ENCODE measurements at regions not wholly inside any gene's neighbourhood (a gene's known extent, or its start where the extent isn't known, plus 50 kb on each side); places are given as distances from the start of the nearest gene placed in this dataset.

DNA sequence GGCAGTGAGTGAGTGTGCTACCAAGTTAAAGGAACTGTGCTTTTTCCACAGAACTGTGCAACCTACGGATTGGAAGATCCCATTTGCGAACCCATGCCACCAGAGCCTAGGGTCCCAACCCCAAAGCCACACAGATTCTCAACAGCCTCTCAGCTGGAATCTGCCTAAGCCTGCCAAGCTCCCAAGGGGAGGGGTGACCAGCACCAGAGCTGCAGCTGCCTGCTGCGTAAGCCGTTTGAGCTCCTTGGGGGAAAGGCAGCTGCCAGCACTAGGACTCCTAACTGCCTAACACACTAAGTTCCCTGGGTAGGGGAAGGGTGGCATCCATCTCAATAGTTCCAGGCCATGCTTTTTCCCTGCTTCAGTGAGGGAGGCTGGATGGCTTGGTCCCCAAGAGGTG is 738.1 kb upstream of the PRKX start:
- DNase-seq, result no peak

DNA sequence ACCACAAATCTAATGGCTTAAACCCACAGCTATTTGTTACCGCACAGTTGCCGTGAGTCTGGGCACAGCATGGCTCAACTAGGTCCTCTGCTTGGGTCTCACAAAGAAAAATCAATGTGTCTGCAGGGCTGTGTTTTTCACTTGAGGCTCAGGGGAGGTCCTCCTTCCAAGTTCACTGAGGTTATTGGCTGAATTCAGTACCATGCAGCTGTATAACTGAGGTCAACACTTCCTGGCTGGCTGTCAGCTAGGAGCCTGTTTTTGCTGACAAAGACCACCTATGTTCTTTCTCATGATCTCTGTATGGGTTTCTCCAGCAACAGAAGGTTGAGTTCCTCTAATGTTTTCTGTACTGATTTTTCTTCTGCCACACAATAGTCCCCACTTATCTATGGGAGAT is 736.7 kb upstream of the PRKX start:
- DNase-seq, result no peak

DNA sequence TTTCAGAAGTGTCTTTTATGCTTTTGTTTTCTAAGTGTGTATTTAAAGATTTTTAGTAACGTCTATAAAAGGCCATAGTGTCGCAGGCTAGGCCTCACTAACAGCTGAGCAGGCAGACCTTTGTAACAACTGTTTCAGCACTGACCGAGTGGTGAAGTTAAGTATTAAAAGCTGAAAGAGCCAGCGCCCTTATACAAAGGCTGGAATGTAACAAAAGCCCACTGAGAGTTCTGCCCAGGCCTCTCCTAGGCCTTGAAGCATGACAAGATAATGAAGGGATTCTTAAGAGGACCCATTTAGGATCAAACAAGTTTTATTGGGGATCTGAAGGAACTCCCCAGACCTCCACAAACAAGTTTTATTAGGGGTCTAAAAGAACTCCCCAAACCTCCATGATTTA is 722.5 kb upstream of the PRKX start:
- no peak for DNase-seq

- DNase-seq, result no peak
Measured at GRCh38 chrX:4397471-4397870, 684.0 kb upstream of the PRKX start.

DNA sequence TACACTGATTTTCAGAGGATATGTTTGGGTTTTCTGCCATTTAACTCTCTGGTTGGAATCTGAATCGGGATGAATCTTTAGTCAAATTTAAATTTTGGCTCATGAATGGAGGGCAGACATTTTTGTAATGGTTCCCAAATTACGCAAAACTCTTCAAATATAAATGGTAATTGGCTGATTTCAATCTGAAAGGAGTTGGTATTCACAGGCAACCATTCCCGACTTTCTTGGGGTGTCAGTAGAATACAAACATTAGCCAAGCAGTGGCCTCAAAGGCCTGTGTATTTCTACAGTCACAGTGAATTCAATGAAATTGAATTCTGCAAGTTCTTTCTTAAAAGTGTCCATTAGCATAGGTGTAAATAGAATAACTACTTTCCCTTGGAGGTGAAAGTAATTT is 668.8 kb upstream of the PRKX start:
- no peak for DNase-seq

DNA sequence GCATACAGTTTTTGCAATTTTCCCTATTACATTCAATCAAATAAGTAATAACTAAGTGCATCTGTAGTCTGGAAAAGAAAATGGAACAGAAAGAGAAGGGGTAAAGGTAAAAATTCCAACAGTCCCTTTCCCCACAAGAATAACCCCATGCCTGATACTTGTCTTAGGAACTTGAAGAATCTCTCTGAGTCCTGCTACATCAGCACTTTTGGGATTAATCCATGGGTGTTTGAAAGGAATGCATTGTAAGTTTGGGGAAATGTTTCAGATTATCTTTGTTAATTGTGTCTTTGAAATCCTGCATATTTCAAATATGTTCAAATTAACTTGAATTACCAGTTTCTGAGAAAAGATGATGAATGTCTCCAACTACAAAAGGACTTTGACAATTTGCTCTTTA is 667.3 kb upstream of the PRKX start:
- no peak for DNase-seq

- DNase-seq, result no peak
Measured at GRCh38 chrX:4379071-4379470, 665.6 kb upstream of the PRKX start.

DNA sequence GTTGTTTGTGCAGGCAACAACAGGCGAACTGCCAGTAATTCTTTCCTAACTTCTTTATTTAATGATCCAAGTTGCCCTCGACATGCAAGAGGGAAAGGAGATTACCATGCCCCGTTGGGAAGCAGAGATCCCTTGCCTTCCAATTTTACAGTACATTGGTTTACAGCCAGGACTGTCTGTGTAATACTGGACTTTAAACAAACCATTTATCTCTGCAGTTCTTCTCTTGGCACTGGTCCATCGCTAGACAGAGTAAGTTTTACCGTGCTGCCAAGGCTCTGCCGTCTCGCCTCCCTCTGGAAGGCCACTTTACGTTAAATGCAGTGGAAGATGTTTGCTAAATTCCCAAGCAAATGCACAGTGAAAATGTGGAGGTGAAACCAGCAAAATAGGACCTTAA is 660.3 kb upstream of the PRKX start:
- DNase-seq, result no peak

DNA sequence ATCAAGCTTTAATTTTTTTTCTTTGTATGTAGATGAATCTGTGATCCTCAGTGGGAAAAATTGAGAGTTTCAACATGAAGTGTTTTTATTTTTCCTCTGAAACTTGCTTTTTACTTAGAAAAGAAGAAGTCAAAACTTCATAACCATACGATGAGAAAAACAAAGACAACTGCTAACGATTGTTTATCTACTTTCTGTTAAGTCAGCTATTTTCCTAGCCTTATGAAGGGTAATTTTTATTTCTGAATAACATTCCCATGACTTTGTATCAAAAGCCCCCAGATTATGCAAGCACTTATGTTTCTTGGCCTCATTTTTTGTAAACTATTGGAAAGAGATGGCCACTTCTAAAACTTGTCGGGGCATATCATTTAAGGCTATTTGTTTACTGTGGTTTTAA is 645.1 kb upstream of the PRKX start:
- DNase-seq, result no peak

DNA sequence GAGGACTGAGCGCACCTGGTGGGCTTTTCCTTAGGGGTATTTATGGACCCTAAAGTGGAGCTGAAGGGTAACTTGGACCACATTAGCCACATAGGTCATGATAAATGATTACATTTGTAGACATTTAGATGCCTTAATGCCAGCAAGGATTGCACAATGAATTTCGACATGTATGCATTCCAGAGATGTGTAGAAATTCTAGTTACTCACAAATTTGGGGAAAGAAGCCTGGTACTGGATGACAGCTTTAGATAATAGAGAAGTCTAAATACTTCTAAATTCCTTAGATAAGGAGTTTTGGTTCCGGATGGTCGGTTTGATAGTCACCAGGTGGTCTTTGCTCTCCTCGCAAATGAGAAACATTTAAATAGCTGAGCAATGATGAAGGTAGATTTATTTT is 609.5 kb upstream of the PRKX start:
- no peak for DNase-seq

GRCh38 chrX:4320436-4320947 is 607.0 kb upstream of the PRKX start:
- DNase-seq, result no peak

DNA sequence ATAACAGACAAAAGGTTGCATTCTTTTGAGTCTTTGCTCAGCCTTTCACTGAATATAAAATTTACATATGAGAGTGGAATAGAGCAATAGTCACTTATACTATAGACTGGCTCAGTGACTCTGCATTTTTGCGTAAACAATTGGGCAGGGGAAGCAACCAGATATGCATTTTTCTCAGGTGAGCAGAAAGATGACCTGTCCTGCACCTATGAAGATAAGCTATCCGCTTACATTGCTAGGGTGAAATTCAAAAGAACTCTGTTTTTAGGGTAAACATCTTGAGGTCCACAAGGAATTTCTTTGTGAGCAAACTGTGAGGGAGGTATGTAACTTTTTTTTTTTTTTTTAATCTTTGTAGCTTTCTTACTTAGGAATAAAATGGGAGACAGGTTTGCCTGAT is 602.4 kb upstream of the PRKX start:
- DNase-seq, result no peak

- no peak for DNase-seq
Measured at GRCh38 chrX:4314586-4314985, 601.1 kb upstream of the PRKX start.

DNA sequence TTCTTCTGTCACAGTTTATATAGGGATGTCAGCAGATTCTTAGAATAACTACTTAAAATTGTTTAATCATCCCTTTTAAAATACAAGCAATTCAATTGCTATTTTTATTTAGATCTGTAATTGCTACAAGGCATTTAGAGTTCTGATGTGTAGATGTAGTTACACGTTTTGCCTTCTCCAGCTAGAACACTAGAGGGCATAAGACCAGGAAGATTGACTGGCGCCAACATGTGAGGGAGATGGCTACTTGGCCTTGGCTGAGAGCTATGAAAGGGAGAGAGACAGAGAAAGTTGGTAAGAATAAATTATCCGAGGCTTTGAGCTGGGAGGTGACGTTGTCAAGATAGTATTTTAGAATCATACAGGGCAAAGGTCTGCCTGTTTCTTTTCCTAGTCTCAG is 563.7 kb upstream of the PRKX start:
- no peak for DNase-seq

GRCh38 chrX:4268676-4269075 is 555.2 kb upstream of the PRKX start:
- no peak for DNase-seq

GRCh38 chrX:4265036-4265435 is 551.6 kb upstream of the PRKX start:
- DNase-seq, result no peak

- DNase-seq, result peak; percentile 13
Measured at GRCh38 chrX:4263030-4263803, 549.8 kb upstream of the PRKX start.

DNA sequence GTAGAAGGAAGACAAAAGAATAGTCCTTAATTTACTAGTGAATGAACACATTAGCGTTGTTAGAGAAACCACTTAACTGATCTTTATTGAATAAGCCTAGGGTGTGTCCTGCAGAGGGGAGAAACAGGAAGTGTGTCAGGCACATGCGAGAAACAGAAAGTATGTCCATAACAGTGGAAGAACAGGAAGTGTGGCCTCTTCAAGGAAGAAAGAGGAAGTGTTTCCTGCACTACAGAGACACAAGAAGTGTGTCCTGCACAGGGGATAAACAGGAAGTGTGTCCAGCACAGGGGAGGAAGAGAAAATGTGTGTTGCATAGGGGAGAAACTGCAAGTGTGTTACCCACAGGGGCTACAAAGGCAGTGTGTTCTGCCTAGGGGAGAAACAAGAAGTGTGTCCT is 539.6 kb upstream of the PRKX start:
- DNase-seq, result peak; percentile 64

- no peak for DNase-seq
Measured at GRCh38 chrX:4249401-4249800, 536.0 kb upstream of the PRKX start.

DNA sequence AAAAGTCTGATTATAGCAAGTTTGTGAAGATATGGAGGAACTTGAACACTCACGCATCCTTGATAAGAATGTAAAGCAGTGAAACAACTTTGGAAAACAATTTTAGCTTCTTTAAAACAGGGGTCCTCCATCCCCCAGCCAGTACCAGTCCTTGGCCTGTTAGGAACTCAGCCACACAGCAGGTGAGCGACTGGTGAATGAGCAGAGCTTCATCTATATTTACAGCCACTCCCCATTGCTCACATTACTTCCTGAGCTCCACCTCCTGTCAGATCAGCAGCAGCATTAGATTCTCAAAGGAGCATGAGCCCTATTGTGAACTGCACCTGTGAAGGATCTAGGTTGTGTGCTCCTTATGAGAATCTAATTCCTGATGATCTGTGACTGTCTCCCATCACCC is 530.3 kb upstream of the PRKX start:
- DNase-seq, result peak; percentile 2

DNA sequence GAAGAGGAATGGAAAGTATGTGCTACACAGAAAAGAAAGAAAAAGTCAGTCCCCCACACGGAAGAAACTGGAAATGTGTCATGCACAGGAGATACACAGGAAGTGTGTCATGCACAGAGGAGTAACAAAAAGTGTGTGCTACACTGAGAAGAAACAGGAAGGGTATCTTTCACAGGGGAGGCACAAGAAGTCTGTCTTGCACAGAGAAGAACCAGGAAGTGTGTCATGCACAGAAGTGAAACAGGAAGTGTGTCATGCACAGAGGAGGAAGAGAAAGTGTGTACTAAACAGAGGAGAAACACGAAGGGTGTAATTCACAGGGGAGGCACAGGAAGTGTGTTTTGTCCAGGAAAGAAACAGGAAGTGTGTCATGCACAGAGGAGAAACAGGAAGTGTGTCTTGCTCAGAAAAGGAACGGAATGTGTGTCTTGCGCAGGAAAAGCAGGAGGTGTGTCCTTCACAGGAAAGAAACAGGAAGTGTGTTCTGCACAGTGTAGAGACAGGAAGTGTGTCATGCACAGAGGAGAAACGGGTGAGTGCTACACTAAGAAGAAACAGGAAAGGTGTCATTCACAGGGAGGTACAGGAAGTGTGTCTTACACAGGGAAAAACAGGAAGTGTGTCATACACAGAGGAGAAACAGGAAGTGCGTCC is 527.2 kb upstream of the PRKX start:
- no peak for DNase-seq

- no peak for DNase-seq
Measured at GRCh38 chrX:4239650-4240540, 526.4 kb upstream of the PRKX start.

GRCh38 chrX:4238916-4239315 is 525.5 kb upstream of the PRKX start:
- no peak for DNase-seq

GRCh38 chrX:4225086-4225485 is 511.6 kb upstream of the PRKX start:
- DNase-seq, result no peak

Measured in DMS153 (cell line).